Right forelimb (tissue), 1 donor: ENCODE measurements at regions not wholly inside any gene's neighbourhood (a gene's known extent, or its start where the extent isn't known, plus 50 kb on each side); places are given as distances from the start of the nearest gene placed in this dataset.
"Not testable (repeated sequence)": the region's sequence is repeated elsewhere in the genome, so short reads cannot be mapped to it uniquely, and the experiment has no call there.

Experiments
- DNase-seq: peaks from one replicate; pipeline ENCODE4 v3.0.0-alpha.2; 2018

DNA sequence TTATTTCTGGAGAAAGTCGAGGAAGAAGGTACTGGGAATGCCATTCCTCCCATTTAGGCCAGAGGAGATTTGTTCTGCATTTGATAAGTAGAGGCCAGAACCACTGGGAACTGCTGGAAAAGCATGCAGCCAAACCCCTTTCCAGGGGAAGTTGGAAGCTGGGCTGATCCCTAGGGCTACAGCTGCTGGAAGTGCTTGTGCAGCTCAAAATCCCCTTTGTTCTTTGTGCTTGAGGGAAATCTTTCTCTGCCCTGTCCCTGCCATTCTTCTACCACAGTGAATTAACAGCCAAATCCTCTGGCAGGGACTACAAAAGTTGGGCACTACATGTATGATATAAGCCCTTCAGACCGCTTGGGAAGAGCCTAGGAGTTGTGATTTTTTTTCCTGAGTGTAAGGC is 734.1 kb downstream of the LRRIQ3 start:
- no peak for DNase-seq

DNA sequence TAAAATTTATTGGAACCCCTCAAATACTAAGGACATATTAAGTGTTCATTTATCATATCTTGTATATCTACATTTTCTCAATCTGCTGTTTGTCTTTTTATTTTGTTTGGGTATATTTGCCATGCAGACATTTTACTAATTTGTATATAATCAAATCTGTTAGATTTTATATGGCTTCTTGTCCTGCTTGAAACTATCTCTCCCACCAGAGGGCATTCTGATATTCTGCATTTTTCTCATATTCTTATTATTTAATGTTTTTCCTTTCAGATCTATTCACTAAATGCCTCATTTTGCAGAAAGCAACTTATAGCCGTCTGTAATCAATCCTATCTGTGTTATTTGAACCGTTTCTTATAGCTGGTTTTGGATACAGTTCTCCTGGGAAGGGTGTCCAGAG is 745.5 kb downstream of the LRRIQ3 start:
- DNase-seq = no peak

DNA sequence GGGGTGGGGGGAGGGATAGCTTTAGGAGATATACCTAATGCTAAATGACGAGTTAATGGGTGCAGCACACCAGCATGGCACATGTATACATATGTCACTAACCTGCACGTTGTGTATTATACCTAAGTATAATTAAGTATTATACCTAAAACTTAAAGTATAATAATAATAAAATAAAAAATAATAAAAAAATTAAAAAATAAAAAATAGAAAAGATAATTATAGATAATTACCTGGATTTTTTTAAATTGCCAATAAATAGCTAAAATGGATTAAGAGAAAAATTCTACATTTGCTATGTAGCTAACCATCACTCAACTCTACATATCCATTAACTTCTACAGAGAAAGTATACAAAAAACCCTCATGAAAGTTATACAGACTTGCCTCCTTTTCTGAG is 747.3 kb downstream of the LRRIQ3 start:
- not testable (repeated sequence) for DNase-seq

GRCh38 chr1:73411479-73411878 is 786.5 kb downstream of the LRRIQ3 start:
- DNase-seq = no peak

GRCh38 chr1:73401666-73402065 is 796.3 kb downstream of the LRRIQ3 start:
- DNase-seq = no peak

- no peak for DNase-seq
These were observed 815.0 kb downstream of the LRRIQ3 start for GRCh38 chr1:73382966-73383365.

- no peak for DNase-seq
These were observed 831.1 kb downstream of the LRRIQ3 start for GRCh38 chr1:73366734-73367413.

GRCh38 chr1:73359001-73359400 is 839.0 kb downstream of the LRRIQ3 start:
- no peak for DNase-seq

DNA sequence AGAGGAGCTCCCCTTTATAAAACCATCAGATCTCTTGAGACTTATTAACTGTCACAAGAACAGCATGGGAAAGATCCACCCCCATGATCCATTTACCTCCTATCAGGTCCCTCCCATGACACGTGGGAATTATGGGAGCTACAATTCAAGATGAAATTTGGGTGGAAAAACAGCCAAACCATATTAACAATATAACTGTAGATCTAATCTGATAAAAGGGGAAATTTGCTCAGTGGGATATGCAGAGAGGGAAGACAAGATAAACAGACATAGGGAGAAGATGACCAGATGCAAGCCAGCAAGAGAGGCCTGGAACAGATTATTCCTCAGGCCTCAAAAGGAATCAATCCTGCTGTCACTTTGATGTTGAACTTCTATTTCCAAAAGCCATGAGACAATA is 841.5 kb downstream of the LRRIQ3 start:
- no peak for DNase-seq

- DNase-seq = no peak
These were observed 854.0 kb downstream of the LRRIQ3 start for GRCh38 chr1:73343947-73344346.

GRCh38 chr1:73333847-73334503 is 864.0 kb downstream of the LRRIQ3 start:
- no peak for DNase-seq

GRCh38 chr1:73331726-73332125 is 866.2 kb downstream of the LRRIQ3 start:
- no peak for DNase-seq

DNA sequence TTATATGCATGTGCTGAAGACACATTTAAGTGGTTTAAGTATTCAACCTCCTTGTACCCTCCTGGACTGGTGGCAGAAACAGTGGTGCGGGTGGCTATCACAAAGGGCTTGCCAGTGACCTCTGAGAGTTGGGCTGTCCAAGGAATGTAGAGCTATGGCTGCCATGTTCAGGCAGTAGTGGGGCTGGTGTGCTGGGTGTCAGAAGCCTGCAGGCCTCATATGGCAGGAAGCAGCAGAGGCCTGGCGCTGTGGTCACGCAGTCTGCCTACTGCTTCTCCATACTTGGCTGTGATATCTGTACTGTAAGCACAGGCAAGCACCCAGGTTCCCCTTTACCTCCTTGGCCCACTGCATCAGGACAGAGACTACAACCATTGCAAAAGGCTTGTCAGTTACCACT is 870.0 kb downstream of the LRRIQ3 start:
- DNase-seq = no peak

- no peak for DNase-seq
These were observed 870.7 kb downstream of the LRRIQ3 start for GRCh38 chr1:73327180-73327793.

DNA sequence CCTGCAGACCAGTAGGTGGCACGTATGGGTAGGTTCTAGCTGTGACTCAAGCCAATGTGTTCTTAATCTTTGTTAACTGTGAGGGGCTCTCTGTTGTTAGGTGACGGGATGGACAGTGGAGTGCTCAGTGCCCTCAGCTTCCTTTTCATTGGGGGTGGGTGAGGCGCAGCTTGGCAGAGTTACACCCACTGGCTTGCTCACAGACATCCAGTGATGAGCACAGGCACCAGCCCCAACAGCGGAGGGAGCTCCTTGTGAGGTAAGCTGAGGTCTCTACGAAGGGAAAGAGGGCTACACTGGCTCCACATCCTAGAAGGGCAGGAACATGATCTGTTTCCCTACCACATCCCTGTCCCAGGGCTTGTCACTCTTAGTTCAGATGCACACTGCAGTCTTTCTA is 871.3 kb downstream of the LRRIQ3 start:
- DNase-seq = no peak

- DNase-seq = no peak
These were observed 887.1 kb downstream of the LRRIQ3 start for GRCh38 chr1:73310797-73311381.

- no peak for DNase-seq
These were observed 890.9 kb downstream of the LRRIQ3 start for GRCh38 chr1:73306899-73307555.

GRCh38 chr1:73273886-73274285 is 924.1 kb downstream of the LRRIQ3 start:
- no peak for DNase-seq

DNA sequence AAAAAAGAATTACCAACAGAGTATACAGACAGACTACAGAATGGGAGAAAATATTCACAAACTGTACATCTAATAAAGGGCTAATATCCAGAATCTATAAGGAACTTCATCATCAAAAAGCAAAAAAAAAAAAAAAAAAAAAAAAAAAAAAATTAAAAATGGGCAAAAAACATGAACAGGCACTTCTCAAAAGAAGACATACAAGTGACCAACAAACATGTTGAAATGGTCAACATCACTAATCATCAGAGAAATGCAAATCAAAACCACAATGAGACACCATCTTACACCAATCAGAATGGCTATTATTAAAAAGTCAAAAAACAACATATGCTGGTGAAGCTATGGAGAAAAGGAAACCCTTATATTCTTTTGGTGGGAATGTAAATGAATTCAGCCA is 952.8 kb downstream of the LRRIQ3 start:
- not testable (repeated sequence) for DNase-seq

GRCh38 chr1:73218995-73219546 is 936.7 kb upstream of the NEGR1 start:
- no peak for DNase-seq

- DNase-seq = no peak
These were observed 923.1 kb upstream of the NEGR1 start for GRCh38 chr1:73205294-73205973.

DNA sequence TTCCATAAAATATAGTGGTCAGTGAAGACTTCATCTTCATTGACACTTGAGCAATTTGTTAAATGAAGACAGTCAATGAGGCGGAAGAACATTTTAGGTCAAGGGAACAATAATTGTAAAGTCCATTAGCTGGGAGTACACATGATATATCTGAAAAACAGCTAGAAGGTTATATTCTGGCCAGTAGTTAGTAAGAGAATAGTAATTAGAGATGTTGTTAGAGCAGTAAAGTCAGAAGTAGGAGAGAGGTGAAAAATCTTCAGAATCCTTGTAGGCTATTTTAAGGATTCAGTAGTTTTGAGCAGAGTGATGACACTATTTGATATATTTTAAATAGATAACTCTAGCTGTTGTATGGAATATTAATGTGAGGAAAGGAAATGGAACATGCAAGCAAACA is 915.6 kb upstream of the NEGR1 start:
- no peak for DNase-seq

- DNase-seq = no peak
These were observed 912.6 kb upstream of the NEGR1 start for GRCh38 chr1:73194965-73195364.
